ENCODE measurements at regions not wholly inside any gene's neighbourhood (a gene's known extent, or its start where the extent isn't known, plus 50 kb on each side); places are given as distances from the start of the nearest gene placed in this dataset.

DNA sequence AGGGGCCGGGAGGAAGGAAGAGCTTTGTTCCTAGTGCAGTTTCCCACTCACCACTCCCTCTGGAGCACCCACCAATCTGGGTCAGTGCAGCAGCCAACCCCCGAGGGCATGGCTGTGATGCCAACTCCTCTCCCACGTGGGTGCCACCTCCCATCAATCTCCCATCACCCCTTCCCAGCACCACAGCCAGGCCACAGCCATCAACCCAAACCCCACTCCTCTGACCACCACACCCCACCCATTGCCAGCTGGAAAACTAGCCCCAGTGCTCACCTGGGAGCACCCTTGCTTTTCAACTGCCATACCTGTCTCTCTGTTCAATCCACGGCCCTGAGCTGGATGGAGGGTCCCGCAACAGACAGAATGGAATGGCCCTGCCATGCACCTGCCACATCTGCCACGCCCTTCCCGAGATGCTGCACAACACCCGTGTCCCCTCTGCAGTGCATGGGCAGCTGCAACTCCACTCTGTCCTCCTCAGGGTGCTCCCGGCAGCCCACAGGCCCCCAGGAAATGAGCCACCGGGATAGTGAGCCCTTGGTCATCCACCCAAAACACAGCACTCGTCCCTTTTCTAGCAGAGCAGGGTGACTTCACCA lies 112.4 kb upstream of the ID2 start:
- no peaks in the 10 kb centered on the region for H3K4me1 ChIP-seq (ENCODE audit: control insufficient read depth, insufficient read depth, low read length)
- H3K9me3 ChIP-seq (replicated peaks; ENCODE audit: low read length) = no peaks in the 10 kb centered on the region
- no peak overlapping the region for H3K4me3 ChIP-seq (ENCODE audit: low read length)
- peaks cover 13% of the 10 kb centered on the region for H3K27me3 ChIP-seq (ENCODE audit: control insufficient read depth, insufficient read depth, low read length)
- no peak overlapping the region for H3K9ac ChIP-seq (ENCODE audit: low read depth, low read length)
- no peak overlapping the region for H3K4me2 ChIP-seq (ENCODE audit: low read length)
- H3K36me3 ChIP-seq (ENCODE audit: insufficient read depth, low read length) = no peaks in the 10 kb centered on the region

DNA sequence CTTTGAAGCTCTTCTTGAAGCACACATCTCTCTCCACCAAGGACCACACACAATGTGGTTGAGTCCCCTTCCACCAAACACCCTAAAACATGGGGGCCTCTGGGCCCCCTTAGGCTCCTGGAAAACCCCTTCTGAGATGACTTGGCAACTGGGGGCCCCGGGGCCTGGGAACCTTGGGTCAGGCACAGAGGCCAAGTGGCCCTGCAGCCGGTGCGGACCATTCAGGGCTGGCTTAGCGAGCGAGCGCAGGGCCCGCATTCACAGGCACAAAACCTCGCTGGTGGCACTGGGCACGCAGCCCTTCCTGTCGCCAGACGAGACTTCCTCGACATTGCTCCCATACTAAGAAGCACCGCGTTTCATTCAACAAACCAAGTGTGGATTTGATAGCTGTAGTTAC lies 111.2 kb upstream of the ID2 start:
- no peaks in the 10 kb centered on the region for H3K9me3 ChIP-seq (replicated peaks; ENCODE audit: low read length)

DNA sequence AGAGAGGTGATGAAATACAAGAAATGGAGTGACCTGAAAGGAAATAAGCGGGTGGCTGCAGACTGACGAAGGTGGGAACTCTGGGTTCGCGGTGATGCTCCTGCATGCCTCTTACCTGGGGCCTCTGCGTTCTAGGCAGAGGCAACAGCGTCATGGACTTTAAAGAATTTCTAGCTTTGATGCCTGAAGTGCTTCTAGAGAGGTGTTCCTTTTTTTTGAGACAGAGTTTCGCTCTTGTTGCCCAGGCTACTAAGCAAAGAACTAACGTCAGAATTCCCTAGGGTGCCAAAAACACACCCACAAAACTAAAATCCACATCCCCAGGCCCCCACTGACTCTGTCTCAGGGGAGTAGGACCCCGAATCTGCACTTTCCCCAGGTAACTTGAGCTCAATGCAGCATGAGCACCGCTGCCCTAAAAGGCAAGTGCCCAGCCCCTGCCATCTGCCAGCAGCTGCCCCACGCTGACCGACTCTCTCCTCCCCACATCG lies 110.5 kb upstream of the ID2 start:
- Histone ChIP-seq H3K4me2 (ENCODE audit: low read length) (no peak overlapping the region), H3K36me3 (ENCODE audit: insufficient read depth, low read length) (no peaks in the 10 kb centered on the region), H3K4me1 (ENCODE audit: control insufficient read depth, insufficient read depth, low read length) (no peaks in the 10 kb centered on the region), H3K9ac (ENCODE audit: low read depth, low read length) (no peak overlapping the region), H3K27me3 (ENCODE audit: control insufficient read depth, insufficient read depth, low read length) (peaks cover 14% of the 10 kb centered on the region), H3K4me3 (ENCODE audit: low read length) (no peak overlapping the region), H3K9me3 (replicated peaks; ENCODE audit: low read length) (no peaks in the 10 kb centered on the region)

More for the DNA sequence above, 111.2 kb upstream of the ID2 start:
- H3K27me3 ChIP-seq (ENCODE audit: control insufficient read depth, insufficient read depth, low read length) = peaks cover 13% of the 10 kb centered on the region
- H3K36me3 ChIP-seq (ENCODE audit: insufficient read depth, low read length) = no peaks in the 10 kb centered on the region
- no peak overlapping the region for H3K9ac ChIP-seq (ENCODE audit: low read depth, low read length)
- H3K4me3 ChIP-seq (ENCODE audit: low read length) = no peak overlapping the region
- H3K4me2 ChIP-seq (ENCODE audit: low read length) = no peak overlapping the region
- no peaks in the 10 kb centered on the region for H3K4me1 ChIP-seq (ENCODE audit: control insufficient read depth, insufficient read depth, low read length)

DNA sequence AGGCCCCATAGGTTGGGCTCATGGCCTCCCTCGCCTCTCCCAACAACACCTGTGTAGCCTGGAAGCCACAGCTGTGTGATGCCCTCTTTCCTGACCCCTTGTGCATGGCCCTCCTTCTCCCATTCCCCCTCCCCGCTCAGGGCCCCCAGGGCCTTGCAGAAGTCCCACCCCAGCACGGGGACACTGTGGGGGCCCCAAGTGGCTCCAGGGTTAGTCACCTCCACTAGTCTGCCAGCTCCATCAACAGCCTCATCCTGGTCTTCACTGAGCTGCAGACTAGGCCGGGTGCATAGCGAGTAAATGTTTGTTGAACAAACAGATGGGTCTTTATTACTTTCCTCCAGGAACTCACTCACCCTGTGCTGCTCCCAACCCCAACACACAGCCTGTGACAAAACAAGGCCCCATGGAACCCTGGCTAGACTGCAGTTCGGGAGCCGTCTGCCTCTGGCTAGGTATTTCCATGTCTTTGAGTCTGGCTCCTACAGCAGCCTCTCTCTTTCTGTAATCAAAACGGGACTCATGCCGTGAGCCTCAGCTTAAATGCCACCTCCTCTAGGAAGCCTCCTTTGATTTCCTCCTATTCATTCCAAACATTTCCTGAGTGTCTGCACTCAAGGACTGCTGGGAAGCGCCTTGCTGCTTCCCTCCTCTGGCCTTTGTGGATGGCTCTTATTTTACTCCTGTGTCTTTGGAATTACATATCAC lies 109.9 kb upstream of the ID2 start:
- no peak overlapping the region for H3K9ac ChIP-seq (ENCODE audit: low read depth, low read length)
- no peaks in the 10 kb centered on the region for H3K4me1 ChIP-seq (ENCODE audit: control insufficient read depth, insufficient read depth, low read length)
- no peaks in the 10 kb centered on the region for H3K36me3 ChIP-seq (ENCODE audit: insufficient read depth, low read length)
- no peak overlapping the region for H3K4me2 ChIP-seq (ENCODE audit: low read length)
- H3K4me3 ChIP-seq (ENCODE audit: low read length) = no peak overlapping the region
- H3K27me3 ChIP-seq (ENCODE audit: control insufficient read depth, insufficient read depth, low read length) = peaks cover 18% of the 10 kb centered on the region
- no peaks in the 10 kb centered on the region for H3K9me3 ChIP-seq (replicated peaks; ENCODE audit: low read length)

DNA sequence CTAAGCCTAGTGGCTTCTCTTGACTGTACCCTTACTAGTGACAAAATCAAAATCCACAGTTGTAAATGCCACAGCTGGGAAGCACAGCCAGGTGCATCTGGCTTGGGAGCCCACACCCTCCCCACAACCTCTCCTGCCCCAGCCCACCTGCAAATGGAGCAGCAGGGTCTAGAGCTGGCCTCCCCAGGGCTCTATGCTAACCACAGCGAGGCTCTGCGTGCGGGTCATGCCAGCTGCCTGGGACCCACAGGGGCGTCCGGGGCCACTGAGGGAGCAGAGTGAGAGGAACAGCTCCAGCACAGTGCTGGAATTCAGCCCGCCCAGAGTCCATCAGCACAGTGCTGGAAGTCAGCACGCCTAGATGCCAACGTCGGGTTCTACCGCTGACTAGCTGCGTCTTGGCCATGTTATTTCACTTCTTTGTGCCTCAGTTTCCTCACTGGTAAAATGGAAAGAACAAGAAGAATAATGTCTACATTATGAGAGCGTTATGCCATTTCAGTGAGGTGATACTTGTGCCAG lies 109.1 kb upstream of the ID2 start:
- H3K4me1 ChIP-seq (ENCODE audit: control insufficient read depth, insufficient read depth, low read length) = no peaks in the 10 kb centered on the region
- no peaks in the 10 kb centered on the region for H3K9me3 ChIP-seq (replicated peaks; ENCODE audit: low read length)
- no peaks in the 10 kb centered on the region for H3K36me3 ChIP-seq (ENCODE audit: insufficient read depth, low read length)
- no peak overlapping the region for H3K4me2 ChIP-seq (ENCODE audit: low read length)
- H3K27me3 ChIP-seq (ENCODE audit: control insufficient read depth, insufficient read depth, low read length) = peaks cover 23% of the 10 kb centered on the region
- H3K9ac ChIP-seq (ENCODE audit: low read depth, low read length) = no peak overlapping the region
- H3K4me3 ChIP-seq (ENCODE audit: low read length) = no peak overlapping the region

DNA sequence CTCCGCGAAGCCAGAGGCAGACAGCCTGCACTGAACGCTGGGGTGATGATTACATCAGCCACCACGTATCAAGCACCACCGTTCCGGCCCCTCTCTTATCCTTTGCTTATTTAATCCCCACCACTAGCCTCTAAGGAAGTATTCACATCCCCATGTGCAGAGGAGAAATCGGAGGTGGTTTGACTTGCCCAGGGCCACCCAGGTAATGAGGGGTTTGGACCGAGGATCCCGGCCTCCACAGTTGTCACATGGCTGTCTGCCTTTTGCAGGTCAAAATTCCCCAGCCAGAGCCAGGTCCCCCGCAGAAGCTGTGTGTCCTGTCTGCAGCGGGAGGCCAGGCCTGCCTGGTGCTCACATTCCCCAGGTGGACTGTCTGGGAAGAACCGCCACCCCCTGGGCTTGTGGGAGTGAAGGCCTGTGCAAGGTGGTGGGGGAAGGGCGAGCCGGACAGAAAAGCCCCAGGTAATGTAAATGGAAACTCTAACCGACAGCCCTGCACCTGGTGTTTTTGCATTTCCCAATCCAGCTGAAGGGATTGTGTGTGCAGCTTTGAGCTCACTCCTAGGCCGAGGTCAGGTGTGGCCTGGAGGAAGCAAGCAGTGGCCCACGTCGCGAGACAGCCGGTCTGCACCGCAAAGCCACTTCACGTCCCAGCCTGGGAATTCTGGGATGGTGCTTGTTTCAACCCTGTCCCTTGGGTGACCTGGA lies 108.5 kb upstream of the ID2 start:
- H3K4me3 ChIP-seq (ENCODE audit: low read length) = no peak overlapping the region
- H3K9me3 ChIP-seq (replicated peaks; ENCODE audit: low read length) = no peaks in the 10 kb centered on the region
- no peaks in the 10 kb centered on the region for H3K36me3 ChIP-seq (ENCODE audit: insufficient read depth, low read length)
- peaks cover 25% of the 10 kb centered on the region for H3K27me3 ChIP-seq (ENCODE audit: control insufficient read depth, insufficient read depth, low read length)
- H3K9ac ChIP-seq (ENCODE audit: low read depth, low read length) = no peak overlapping the region
- H3K4me1 ChIP-seq (ENCODE audit: control insufficient read depth, insufficient read depth, low read length) = no peaks in the 10 kb centered on the region
- H3K4me2 ChIP-seq (ENCODE audit: low read length) = no peak overlapping the region

DNA sequence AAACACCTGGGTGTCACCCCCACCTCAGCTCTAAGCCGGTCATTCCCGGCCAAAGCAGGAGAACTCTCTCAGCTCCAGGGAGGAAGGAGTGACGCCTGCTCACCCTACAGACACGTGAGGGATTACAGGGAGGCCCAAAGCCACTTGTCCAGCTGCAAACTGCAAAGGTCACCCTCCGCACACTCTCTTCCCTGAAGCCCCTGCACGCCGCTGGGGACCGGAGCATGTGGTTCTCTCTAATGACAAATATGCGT lies 108.0 kb upstream of the ID2 start:
- Histone ChIP-seq H3K9ac (ENCODE audit: low read depth, low read length) (no peak overlapping the region), H3K4me3 (ENCODE audit: low read length) (no peak overlapping the region), H3K9me3 (replicated peaks; ENCODE audit: low read length) (no peaks in the 10 kb centered on the region), H3K27me3 (ENCODE audit: control insufficient read depth, insufficient read depth, low read length) (peaks cover 25% of the 10 kb centered on the region), H3K4me2 (ENCODE audit: low read length) (no peak overlapping the region), H3K36me3 (ENCODE audit: insufficient read depth, low read length) (no peaks in the 10 kb centered on the region), H3K4me1 (ENCODE audit: control insufficient read depth, insufficient read depth, low read length) (no peaks in the 10 kb centered on the region)

DNA sequence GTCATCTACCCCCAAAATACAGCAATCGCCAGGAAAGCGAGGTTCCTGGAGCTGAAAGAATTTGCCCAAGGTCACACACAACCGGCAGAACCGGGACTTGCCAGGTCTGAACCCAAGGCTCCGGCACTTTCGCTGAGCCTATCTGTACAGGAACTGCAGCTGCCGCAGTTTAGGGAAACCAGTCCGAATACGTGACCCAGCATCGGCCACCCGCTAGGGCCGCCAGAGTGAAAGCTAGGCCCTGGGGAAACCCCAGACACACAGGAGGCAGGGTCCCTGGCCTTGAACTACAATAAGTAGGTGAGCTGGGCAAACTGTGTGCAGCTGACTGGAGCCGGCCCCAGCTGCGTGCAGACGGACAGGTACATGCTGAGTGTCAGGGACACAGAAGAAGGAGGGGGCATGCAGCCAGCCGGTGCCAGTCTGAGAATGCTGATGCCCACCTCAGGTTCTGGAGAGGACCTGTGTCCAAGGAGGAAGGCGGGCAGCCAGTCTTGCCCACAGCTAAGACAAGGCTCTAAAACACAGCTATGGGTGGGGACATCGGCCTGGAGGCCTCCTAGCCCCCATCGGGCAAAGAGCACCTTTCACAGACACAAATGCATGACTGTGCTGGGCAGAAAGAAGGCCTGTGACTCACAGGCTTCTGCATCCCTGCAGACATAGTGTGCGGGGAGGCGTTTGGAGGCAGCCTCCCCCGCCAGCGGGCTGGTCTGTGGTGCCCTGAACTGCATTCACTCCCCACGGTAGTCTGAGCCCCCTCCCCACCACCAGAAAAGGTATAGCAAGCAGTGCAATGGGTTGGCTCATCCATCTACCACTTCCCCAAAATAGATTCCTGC lies 107.4 kb upstream of the ID2 start:
- H3K4me1 ChIP-seq (ENCODE audit: control insufficient read depth, insufficient read depth, low read length) = no peaks in the 10 kb centered on the region
- peaks cover 28% of the 10 kb centered on the region for H3K27me3 ChIP-seq (ENCODE audit: control insufficient read depth, insufficient read depth, low read length)
- H3K36me3 ChIP-seq (ENCODE audit: insufficient read depth, low read length) = no peaks in the 10 kb centered on the region
- no peak overlapping the region for H3K4me2 ChIP-seq (ENCODE audit: low read length)
- H3K9me3 ChIP-seq (replicated peaks; ENCODE audit: low read length) = no peaks in the 10 kb centered on the region
- H3K4me3 ChIP-seq (ENCODE audit: low read length) = no peak overlapping the region
- no peak overlapping the region for H3K9ac ChIP-seq (ENCODE audit: low read depth, low read length)

DNA sequence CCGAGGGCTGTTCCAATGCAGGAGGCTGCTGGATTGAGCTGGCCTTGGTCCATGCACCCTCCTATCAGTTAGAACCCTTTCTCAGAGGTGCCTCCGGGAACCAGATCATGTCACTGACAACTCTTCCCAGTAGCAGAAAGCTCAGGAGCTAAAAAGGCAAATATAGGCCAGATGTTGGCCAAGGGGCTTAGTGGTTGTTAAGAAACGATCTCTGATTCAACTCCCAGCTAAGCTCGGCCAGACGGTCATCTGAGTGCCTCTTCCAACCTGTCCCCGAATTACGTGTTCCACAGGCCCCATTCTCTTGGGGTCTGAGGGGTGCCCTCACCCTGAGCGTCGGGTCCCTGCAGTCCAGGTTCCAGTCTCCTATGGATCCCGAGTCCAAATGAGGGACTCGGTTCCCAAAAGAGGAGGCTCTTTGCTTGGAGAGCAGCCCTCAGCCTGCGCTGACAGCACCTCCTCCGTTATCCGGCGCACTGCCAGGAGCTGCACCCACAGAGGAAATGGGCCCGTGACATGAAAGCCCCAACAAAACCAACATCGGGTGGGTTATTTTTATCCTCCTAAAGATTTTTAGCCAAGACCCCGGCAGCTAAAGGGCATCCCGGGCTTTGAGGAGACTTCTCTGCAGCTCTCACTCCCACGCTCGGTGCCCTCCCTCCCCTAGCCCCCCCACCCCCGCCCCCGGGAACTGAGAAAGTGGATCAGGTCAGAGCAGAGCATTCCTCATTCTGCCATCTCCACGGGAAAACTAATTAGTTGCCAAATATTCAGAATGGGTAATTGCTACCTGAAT lies 106.6 kb upstream of the ID2 start:
- peaks cover 27% of the 10 kb centered on the region for H3K27me3 ChIP-seq (ENCODE audit: control insufficient read depth, insufficient read depth, low read length)
- H3K9ac ChIP-seq (ENCODE audit: low read depth, low read length) = no peak overlapping the region
- H3K36me3 ChIP-seq (ENCODE audit: insufficient read depth, low read length) = no peaks in the 10 kb centered on the region
- H3K4me3 ChIP-seq (ENCODE audit: low read length) = no peak overlapping the region
- no peaks in the 10 kb centered on the region for H3K4me1 ChIP-seq (ENCODE audit: control insufficient read depth, insufficient read depth, low read length)
- no peak overlapping the region for H3K4me2 ChIP-seq (ENCODE audit: low read length)
- no peaks in the 10 kb centered on the region for H3K9me3 ChIP-seq (replicated peaks; ENCODE audit: low read length)

DNA sequence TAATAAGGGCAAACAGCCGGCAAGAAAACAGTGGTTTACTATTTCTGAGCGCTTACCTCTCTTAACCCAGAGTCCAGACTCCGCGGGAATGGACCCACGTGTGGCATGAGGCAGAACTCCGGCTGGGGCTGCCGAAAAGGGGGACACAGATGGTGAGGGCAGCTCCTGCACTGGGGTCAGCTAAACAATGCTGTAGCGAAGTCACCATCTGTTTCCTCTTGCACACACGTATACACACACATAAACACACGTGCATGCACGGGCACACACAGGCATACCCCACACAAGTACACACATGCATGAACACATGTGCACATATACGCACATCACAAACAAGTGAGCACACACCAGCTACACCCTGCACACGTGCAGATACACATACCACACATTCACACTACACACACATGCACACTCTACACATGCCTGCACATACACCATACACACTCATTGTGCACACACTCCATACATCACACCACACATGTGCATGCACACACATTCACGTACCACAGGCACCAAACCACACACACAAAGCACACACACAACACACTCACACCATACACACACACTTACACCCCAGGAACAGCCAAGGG lies 105.9 kb upstream of the ID2 start:
- no peaks in the 10 kb centered on the region for H3K36me3 ChIP-seq (ENCODE audit: insufficient read depth, low read length)
- no peak overlapping the region for H3K9ac ChIP-seq (ENCODE audit: low read depth, low read length)
- H3K27me3 ChIP-seq (ENCODE audit: control insufficient read depth, insufficient read depth, low read length) = peaks cover 27% of the 10 kb centered on the region

More for the DNA sequence above, 105.9 kb upstream of the ID2 start:
- H3K9me3 ChIP-seq (replicated peaks; ENCODE audit: low read length) = no peaks in the 10 kb centered on the region
- H3K4me3 ChIP-seq (ENCODE audit: low read length) = no peak overlapping the region
- H3K4me1 ChIP-seq (ENCODE audit: control insufficient read depth, insufficient read depth, low read length) = no peaks in the 10 kb centered on the region
- no peak overlapping the region for H3K4me2 ChIP-seq (ENCODE audit: low read length)

All from skeletal muscle satellite cell (primary cell).